ES-I3 (cell line): ENCODE measurements at regions not wholly inside any gene's neighbourhood (a gene's known extent, or its start where the extent isn't known, plus 50 kb on each side); places are given as distances from the start of the nearest gene placed in this dataset.
"Not testable (repeated sequence)": the region's sequence is repeated elsewhere in the genome, so short reads cannot be mapped to it uniquely, and the experiment has no call there.

ENCODE experiments used
- H3K36me3 ChIP-seq: 2 replicates; pipeline ENCODE4 v1.6.1; 2013; ENCODE audit warnings: mild to moderate bottlenecking, low read length, control low read depth, moderate library complexity; ENCODE audit not compliant: insufficient read depth
- H3K4me1 ChIP-seq: 2 replicates; pipeline ENCODE4 v1.6.1; 2013; ENCODE audit warnings: mild to moderate bottlenecking, control low read depth, low read length; ENCODE audit not compliant: insufficient read depth
- H3K9ac ChIP-seq: 2 replicates; pipeline ENCODE4 v1.6.1; 2013; ENCODE audit warnings: low read depth, mild to moderate bottlenecking, low read length, moderate library complexity
- H3K9me3 ChIP-seq: 2 replicates; pipeline ENCODE4 v1.6.1; 2013; ENCODE audit warnings: mild to moderate bottlenecking, low read length, moderate library complexity; ENCODE audit not compliant: control insufficient read depth, insufficient read depth

- Histone ChIP-seq H3K9me3 (no peaks in the 10 kb centered on the region), H3K36me3 (no peaks in the 10 kb centered on the region), H3K4me1 (no peaks in the 10 kb centered on the region), H3K9ac (no peak overlapping the region)
Measured at GRCh38 chr6:169863710-169864109, 112.3 kb downstream of the ERMARD start.

- no peaks in the 10 kb centered on the region for H3K36me3 ChIP-seq
- no peaks in the 10 kb centered on the region for H3K4me1 ChIP-seq
- no peak overlapping the region for H3K9ac ChIP-seq
- no peaks in the 10 kb centered on the region for H3K9me3 ChIP-seq
Measured at GRCh38 chr6:169862892-169863525, 111.6 kb downstream of the ERMARD start.

- H3K36me3 ChIP-seq, result no peaks in the 10 kb centered on the region
- no peak overlapping the region for H3K9ac ChIP-seq
- H3K9me3 ChIP-seq, result no peaks in the 10 kb centered on the region
- no peaks in the 10 kb centered on the region for H3K4me1 ChIP-seq
Measured at GRCh38 chr6:169862043-169862891, 110.8 kb downstream of the ERMARD start.

- no peaks in the 10 kb centered on the region for H3K36me3 ChIP-seq
- no peak overlapping the region for H3K9ac ChIP-seq
- no peaks in the 10 kb centered on the region for H3K9me3 ChIP-seq
- H3K4me1 ChIP-seq, result no peaks in the 10 kb centered on the region
Measured at GRCh38 chr6:169861431-169862042, 110.1 kb downstream of the ERMARD start.

GRCh38 chr6:169859978-169860703 lies 108.7 kb downstream of the ERMARD start:
- no peaks in the 10 kb centered on the region for H3K9me3 ChIP-seq
- H3K9ac ChIP-seq, result no peak overlapping the region
- H3K36me3 ChIP-seq, result no peaks in the 10 kb centered on the region

GRCh38 chr6:169859401-169859977 lies 108.1 kb downstream of the ERMARD start:
- Histone ChIP-seq H3K9ac (no peak overlapping the region), H3K4me1 (no peaks in the 10 kb centered on the region), H3K9me3 (no peaks in the 10 kb centered on the region), H3K36me3 (no peaks in the 10 kb centered on the region)

More at GRCh38 chr6:169859978-169860703, 108.7 kb downstream of the ERMARD start:
- H3K4me1 ChIP-seq, result no peaks in the 10 kb centered on the region

GRCh38 chr6:169858935-169859351 lies 107.5 kb downstream of the ERMARD start:
- no peaks in the 10 kb centered on the region for H3K36me3 ChIP-seq
- no peaks in the 10 kb centered on the region for H3K9me3 ChIP-seq
- no peaks in the 10 kb centered on the region for H3K4me1 ChIP-seq
- no peak overlapping the region for H3K9ac ChIP-seq

GRCh38 chr6:169858293-169858934 lies 107.0 kb downstream of the ERMARD start:
- Histone ChIP-seq H3K4me1 (no peaks in the 10 kb centered on the region), H3K9ac (no peak overlapping the region), H3K9me3 (no peaks in the 10 kb centered on the region), H3K36me3 (no peaks in the 10 kb centered on the region)

- H3K4me1 ChIP-seq, result no peaks in the 10 kb centered on the region
- H3K9me3 ChIP-seq, result no peaks in the 10 kb centered on the region
- no peak overlapping the region for H3K9ac ChIP-seq
- H3K36me3 ChIP-seq, result no peaks in the 10 kb centered on the region
Measured at GRCh38 chr6:169857343-169858292, 106.2 kb downstream of the ERMARD start.

- not testable (repeated sequence) for H3K9ac ChIP-seq, H3K9me3 ChIP-seq, H3K4me1 ChIP-seq, H3K36me3 ChIP-seq
Measured at GRCh38 chr6:169856442-169857342, 105.3 kb downstream of the ERMARD start.

GRCh38 chr6:169854813-169855212 lies 103.4 kb downstream of the ERMARD start:
- no peaks in the 10 kb centered on the region for H3K9me3 ChIP-seq
- no peaks in the 10 kb centered on the region for H3K36me3 ChIP-seq
- peaks cover 14% of the 10 kb centered on the region for H3K4me1 ChIP-seq
- H3K9ac ChIP-seq, result no peak overlapping the region

- no peak overlapping the region for H3K9ac ChIP-seq
- peaks cover 14% of the 10 kb centered on the region for H3K4me1 ChIP-seq
- no peaks in the 10 kb centered on the region for H3K36me3 ChIP-seq
- H3K9me3 ChIP-seq, result no peaks in the 10 kb centered on the region
Measured at GRCh38 chr6:169854083-169854725, 102.8 kb downstream of the ERMARD start.
